GM19468 (cell line): ENCODE measurements at regions not wholly inside any gene's neighbourhood (a gene's known extent, or its start where the extent isn't known, plus 50 kb on each side); places are given as distances from the start of the nearest gene placed in this dataset.
A peak's percentile ranks its signal among the peaks of the same experiment; 100 is the strongest.
"Not testable (repeated sequence)": the region's sequence is repeated elsewhere in the genome, so short reads cannot be mapped to it uniquely, and the experiment has no call there.

Experiments
- ATAC-seq: cut with Tn5 transposase; IDR thresholded peaks from one replicate; pipeline ENCODE4 v1.9.1; 2021; ENCODE audit warnings: mild to moderate bottlenecking, moderate library complexity, moderate number of reproducible peaks; ENCODE audit not compliant: unreplicated experiment; ENCODE audit errors: extremely low read depth

GRCh38 chr6:150759483-150759882, 106.0 kb upstream of the MTHFD1L start:
- ATAC-seq: no peak

- ATAC-seq: no peak
Observed at GRCh38 chr6:150761771-150762170, 103.7 kb upstream of the MTHFD1L start.

- ATAC-seq: no peak
Observed at GRCh38 chr6:150764334-150765066, 101.0 kb upstream of the MTHFD1L start.

- peak; percentile 59 for ATAC-seq
Observed at GRCh38 chr6:150765067-150765764, 100.3 kb upstream of the MTHFD1L start.

GRCh38 chr6:150766201-150766997, 99.1 kb upstream of the MTHFD1L start:
- no peak for ATAC-seq

GRCh38 chr6:150767161-150767560, 98.3 kb upstream of the MTHFD1L start:
- no peak for ATAC-seq

- no peak for ATAC-seq
Observed at GRCh38 chr6:150767571-150768018, 97.9 kb upstream of the MTHFD1L start.

- ATAC-seq: no peak
Observed at GRCh38 chr6:150770637-150771036, 94.9 kb upstream of the MTHFD1L start.

- ATAC-seq: no peak
Observed at GRCh38 chr6:150773969-150774368, 91.5 kb upstream of the MTHFD1L start.

GRCh38 chr6:150775415-150776203, 89.9 kb upstream of the MTHFD1L start:
- no peak for ATAC-seq

GRCh38 chr6:150777736-150778135, 87.8 kb upstream of the MTHFD1L start:
- ATAC-seq: no peak

- no peak for ATAC-seq
Observed at GRCh38 chr6:150783813-150784212, 81.7 kb upstream of the MTHFD1L start.

- no peak for ATAC-seq
Observed at GRCh38 chr6:150787429-150787828, 78.1 kb upstream of the MTHFD1L start.

GRCh38 chr6:150788089-150788488, 77.4 kb upstream of the MTHFD1L start:
- ATAC-seq: no peak

GRCh38 chr6:150789906-150790305, 75.6 kb upstream of the MTHFD1L start:
- ATAC-seq: not testable (repeated sequence)

GRCh38 chr6:150791717-150792116, 73.8 kb upstream of the MTHFD1L start:
- no peak for ATAC-seq

GRCh38 chr6:150797949-150798348, 67.6 kb upstream of the MTHFD1L start:
- no peak for ATAC-seq

- ATAC-seq: no peak
Observed at GRCh38 chr6:150799276-150799805, 66.2 kb upstream of the MTHFD1L start.

- ATAC-seq: no peak
Observed at GRCh38 chr6:150800674-150801314, 64.7 kb upstream of the MTHFD1L start.
